A673 (cell line): ENCODE measurements at regions not wholly inside any gene's neighbourhood (a gene's known extent, or its start where the extent isn't known, plus 50 kb on each side); places are given as distances from the start of the nearest gene placed in this dataset.

Source experiments
- CTCF ChIP-seq: fragments of 300-800, 200-600 bp; sonication (generic); conservative IDR thresholded peaks from 2 replicates; pipeline ENCODE4 v1.5.1; 2017; ENCODE audit warnings: low read depth, mild to moderate bottlenecking, antibody characterized with exemption, low read length, moderate library complexity, mixed read lengths
- EZH2 ChIP-seq: fragments of 200-600 bp; sonication (generic); IDR thresholded peaks from 2 replicates; pipeline ENCODE4 v1.6.1; 2017; ENCODE audit warnings: borderline replicate concordance, low read depth, mild to moderate bottlenecking, mixed read lengths, antibody characterized with exemption, low read length; ENCODE audit not compliant: poor library complexity, severe bottlenecking

- TF ChIP-seq EZH2 (no peak), CTCF (no peak)
Observed at GRCh38 chr21:35585155-35585554, 475.2 kb downstream of the SETD4 start.
